ENCODE measurements at regions not wholly inside any gene's neighbourhood (a gene's known extent, or its start where the extent isn't known, plus 50 kb on each side); places are given as distances from the start of the nearest gene placed in this dataset.

DNA sequence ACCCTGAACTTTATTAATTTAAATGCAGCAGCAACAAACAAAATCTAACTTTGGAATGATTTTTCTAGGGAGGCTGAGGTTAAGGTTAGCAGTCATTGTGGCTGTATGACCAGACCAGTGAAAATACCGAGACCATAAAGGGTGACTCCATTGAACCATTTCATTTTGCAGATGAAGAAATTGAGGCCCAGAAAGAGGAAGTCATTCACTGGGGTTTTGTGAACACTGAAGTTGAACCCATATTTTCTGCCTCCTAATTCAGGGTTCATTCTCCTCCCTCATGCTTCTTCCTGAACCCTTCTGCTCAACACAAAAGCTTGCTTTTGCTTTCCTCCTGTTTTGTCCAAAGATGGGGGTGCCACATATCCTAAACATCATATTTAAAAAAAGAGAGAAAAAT lies 65.8 kb upstream of the PLCL2 start:
- TF ChIP-seq, protein P1, sequence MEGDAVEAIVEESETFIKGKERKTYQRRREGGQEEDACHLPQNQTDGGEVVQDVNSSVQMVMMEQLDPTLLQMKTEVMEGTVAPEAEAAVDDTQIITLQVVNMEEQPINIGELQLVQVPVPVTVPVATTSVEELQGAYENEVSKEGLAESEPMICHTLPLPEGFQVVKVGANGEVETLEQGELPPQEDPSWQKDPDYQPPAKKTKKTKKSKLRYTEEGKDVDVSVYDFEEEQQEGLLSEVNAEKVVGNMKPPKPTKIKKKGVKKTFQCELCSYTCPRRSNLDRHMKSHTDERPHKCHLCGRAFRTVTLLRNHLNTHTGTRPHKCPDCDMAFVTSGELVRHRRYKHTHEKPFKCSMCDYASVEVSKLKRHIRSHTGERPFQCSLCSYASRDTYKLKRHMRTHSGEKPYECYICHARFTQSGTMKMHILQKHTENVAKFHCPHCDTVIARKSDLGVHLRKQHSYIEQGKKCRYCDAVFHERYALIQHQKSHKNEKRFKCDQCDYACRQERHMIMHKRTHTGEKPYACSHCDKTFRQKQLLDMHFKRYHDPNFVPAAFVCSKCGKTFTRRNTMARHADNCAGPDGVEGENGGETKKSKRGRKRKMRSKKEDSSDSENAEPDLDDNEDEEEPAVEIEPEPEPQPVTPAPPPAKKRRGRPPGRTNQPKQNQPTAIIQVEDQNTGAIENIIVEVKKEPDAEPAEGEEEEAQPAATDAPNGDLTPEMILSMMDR (IDR thresholded peaks at IDR 0.05; ENCODE audit: insufficient read depth, low read depth, low read length), result no peak
- no peak overlapping the region for H3K4me3 ChIP-seq (ENCODE audit: low read depth, low read length)
- no peak for DNase-seq (ENCODE audit: low read depth)

DNA sequence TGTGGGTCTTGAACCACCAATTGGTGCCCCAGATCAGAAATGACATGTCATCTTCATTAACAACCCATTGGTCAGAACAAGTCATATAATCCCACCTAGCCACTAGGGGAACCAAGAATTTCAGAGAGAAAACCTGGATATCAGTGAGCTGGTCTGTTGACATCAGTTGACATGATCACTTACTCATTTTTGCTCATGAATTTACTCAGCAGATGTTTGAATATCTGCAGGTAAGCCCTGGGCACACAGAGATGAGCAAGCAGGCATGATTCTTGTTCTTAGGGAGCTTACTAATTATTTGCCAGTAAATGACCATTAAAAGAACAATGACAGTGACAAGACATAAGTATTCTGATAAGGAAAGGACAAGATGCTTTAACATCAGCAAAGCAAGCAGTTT lies 64.3 kb upstream of the PLCL2 start:
- H3K4me3 ChIP-seq (ENCODE audit: low read depth, low read length), result no peak overlapping the region
- no peak for DNase-seq (ENCODE audit: low read depth)
- TF ChIP-seq, protein P1 (IDR thresholded peaks at IDR 0.05; ENCODE audit: insufficient read depth, low read depth, low read length), result no peak

DNA sequence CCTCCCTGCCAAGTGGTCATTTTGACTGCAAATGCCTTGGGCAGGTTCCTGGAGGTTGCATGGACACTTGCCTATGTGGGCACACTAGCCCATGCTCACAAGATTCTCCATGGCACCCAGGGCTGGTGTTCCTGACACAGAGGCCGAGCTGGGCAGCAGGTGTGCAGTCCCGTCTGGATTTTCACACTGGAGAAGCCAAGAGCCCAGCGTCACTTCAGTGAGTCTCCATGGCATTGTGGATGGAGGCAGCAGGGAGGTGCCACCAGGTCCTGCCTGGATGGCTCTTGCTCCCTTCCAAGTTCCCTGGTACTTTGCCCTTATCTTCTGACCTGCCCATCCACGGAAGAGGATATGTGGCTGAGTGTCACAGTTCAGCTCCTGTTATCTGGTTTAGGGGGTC lies 63.7 kb upstream of the PLCL2 start:
- no peak for DNase-seq (ENCODE audit: low read depth)
- no peak overlapping the region for H3K4me3 ChIP-seq (ENCODE audit: low read depth, low read length)
- TF ChIP-seq, protein P1 (IDR thresholded peaks at IDR 0.05; ENCODE audit: insufficient read depth, low read depth, low read length), result no peak

DNA sequence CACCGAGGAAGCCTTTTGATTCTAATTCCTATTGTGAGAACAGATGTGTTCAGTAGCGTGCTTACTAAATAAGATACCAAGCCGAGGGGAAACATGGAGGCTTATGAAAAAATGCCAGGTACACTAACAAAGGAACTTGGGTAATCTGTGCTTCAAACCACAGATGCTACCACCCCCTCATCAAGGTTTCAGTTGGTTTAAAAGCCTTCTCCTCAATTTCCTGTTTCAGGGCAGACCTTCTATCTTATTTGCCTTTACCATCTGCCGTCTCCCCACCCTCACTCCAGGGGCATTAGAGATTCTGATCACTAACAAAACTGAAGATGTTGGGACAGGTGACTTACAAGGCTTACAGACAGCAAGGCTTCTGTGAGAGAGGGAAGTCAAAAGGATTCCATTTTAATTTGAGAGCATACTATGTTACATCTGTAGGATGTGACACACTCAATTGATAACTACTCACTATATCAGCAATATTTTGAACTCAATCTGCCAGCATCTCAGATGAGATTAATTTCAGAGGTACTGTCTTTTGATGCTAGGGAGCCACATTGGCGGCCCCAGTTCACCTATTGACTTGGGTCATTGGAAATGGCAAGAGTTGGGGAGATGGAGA lies 60.6 kb upstream of the PLCL2 start:
- H3K4me3 ChIP-seq (ENCODE audit: low read depth, low read length), result no peak overlapping the region
- TF ChIP-seq, protein P1 (IDR thresholded peaks at IDR 0.05; ENCODE audit: insufficient read depth, low read depth, low read length), result no peak
- no peak for DNase-seq (ENCODE audit: low read depth)

DNA sequence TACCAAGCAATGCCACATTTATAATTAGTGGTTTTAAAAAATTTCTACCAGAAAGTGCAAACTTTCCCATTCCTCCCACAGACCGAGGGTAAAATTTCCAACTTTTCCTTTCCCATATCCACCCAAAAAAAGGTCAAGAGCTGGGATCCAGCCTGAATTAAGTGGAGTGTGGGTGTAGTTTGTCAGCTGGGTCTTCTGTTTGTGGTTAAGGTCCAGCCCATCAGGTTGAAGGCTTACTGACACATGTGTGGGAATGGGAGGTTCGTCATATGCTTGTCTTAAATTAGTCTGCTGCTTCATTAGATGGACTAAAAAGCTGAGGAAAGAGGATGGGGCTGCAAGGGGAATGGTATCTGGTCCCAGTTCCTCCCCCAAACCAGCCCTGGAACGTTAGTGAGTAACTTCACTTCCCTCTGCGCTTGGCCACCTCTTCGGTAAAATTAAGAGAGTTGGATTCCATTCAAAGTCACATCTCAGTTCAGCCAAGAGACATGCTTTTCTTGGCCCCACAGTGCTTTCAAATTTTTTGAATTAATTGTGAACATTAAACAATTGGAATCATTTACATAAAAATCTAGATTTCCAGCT lies 59.0 kb upstream of the PLCL2 start:
- H3K4me3 ChIP-seq (ENCODE audit: low read depth, low read length), result no peak overlapping the region
- DNase-seq (ENCODE audit: low read depth), result no peak
- TF ChIP-seq, protein P1 (IDR thresholded peaks at IDR 0.05; ENCODE audit: insufficient read depth, low read depth, low read length), result no peak

DNA sequence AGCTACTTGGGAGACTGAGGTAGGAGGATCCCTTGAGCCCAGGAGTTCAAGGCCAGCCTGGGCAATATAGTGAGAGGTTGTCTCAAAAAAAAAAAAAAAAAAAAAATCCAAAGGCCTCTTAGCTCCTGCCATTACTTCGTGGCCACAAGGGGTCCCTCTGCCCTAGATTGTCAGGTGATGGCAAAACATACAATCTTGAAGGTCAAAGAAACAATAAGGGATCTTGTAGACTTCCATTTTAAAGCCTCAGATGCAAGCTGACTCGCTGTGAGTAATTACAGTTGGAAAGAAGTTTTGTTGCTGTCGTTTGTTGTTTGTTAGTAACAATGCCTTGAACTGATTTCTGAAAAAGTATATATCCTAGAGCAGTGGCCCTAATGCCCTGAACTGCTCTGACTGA lies 55.9 kb upstream of the PLCL2 start:
- TF ChIP-seq, protein P1 (IDR thresholded peaks at IDR 0.05; ENCODE audit: insufficient read depth, low read depth, low read length), result peak; percentile 55
- peak; percentile 49 for DNase-seq (ENCODE audit: low read depth)
- no peak overlapping the region for H3K4me3 ChIP-seq (ENCODE audit: low read depth, low read length)

DNA sequence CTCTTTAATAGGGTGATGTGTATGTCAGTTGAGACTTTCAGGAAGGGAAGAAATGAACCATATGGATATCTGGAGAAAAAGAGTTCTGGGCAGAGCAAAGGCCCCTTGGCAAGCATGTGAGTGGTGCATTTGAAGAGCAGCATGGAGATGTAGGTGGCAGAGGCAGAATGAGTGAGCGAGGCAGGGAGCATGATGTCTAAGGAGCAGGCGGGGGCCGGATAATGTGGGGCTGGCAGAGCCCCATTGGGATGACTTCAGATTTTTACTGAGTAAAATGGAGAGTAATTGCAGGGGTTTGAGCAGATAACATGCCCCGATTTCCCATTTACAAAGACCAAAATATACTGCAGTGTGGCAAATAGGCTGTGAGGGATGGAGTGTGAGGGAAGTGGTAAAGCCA lies 52.9 kb upstream of the PLCL2 start:
- DNase-seq (ENCODE audit: low read depth), result no peak

More for the DNA sequence above, 52.9 kb upstream of the PLCL2 start:
- TF ChIP-seq, protein P1 (IDR thresholded peaks at IDR 0.05; ENCODE audit: insufficient read depth, low read depth, low read length), result no peak
- no peak overlapping the region for H3K4me3 ChIP-seq (ENCODE audit: low read depth, low read length)
